GM12872 (cell line): ENCODE measurements at regions not wholly inside any gene's neighbourhood (a gene's known extent, or its start where the extent isn't known, plus 50 kb on each side); places are given as distances from the start of the nearest gene placed in this dataset.

Experiments
- CTCF ChIP-seq: IDR thresholded peaks from 3 replicates; pipeline ENCODE4 v1.5.1; 2011; ENCODE audit warnings: low read depth, mild to moderate bottlenecking, low read length, moderate library complexity; ENCODE audit not compliant: insufficient read depth

- no peak for TF ChIP-seq CTCF
Observed at GRCh38 chr3:193899001-193899400, 236.9 kb upstream of the HES1 start.

GRCh38 chr3:193901007-193901406, 234.9 kb upstream of the HES1 start:
- TF ChIP-seq CTCF = no peak

DNA sequence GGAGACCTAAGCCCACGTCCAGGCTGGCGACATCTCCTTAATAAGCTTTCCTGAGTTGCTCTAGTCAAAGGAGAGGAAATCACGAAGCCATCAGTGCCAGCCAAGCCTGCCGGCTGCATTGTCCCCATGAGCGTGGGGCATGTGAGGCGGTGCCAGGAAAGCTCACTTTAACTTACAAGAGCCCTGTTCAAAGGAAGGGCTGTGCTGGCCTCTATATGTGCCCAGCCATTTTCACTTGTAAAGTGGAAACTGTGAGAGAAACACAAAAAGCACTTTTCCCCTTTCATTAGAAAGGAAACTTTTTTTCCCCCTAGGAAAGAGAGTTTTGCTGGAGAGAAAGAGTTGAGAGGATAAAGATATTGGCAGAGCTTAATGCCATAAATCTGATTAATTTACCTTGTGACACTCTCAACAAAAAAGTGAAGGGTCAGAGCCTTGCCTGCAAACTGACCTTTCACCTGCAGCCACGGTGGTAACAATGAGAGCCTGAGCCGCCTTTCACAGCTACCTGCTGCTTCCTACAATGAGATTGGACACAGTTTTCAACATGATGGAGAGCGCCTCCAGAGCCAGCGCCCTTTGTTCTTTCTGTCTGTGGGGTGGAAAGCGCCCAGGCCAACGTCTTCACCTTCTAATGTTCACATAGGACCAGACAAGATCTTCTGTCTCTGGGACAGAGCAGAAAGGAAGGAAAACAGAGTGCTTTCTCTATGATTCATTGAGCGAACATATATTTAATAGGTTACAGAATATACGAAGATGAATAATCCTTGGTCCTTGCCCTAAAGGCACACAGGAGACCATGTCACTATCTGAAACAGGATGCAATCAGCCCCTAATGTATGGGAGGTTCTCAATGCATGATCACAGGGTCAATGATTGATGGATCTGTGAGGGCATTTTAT, 233.1 kb upstream of the HES1 start:
- no peak for TF ChIP-seq CTCF

DNA sequence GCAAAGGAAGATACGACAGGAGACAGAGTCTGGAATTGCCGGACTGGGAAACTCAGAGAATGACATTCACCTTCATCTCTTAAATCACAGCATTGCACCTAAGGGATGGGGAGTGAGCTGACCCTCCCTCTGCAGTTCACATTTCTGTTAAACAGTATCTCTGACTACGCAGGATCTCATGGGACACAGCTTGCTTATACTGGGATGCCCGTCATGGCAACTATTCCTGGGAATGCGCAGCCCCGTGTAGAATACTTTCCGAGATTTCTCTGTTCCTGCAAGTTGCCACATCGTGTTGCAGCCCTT, 232.5 kb upstream of the HES1 start:
- TF ChIP-seq CTCF = no peak

DNA sequence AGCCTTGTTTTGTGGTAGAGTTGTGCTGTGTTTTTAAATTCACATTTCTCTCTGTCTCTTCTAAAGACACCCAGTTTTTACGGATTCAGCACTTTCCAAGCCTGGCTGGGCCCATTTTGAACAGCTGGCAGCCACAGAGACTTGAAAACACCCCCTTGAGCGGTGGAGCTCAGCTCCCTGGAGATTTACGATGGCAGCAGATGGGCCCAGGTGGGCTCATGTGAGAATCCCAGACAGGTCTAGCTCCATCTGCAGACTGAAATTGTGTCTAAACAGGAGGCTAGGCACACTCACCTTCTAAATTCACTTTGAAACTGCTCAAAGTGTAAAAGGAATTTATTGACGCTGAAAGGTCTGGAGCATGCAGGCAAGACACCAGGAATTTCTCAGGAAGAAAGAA, 232.0 kb upstream of the HES1 start:
- TF ChIP-seq CTCF = no peak

- no peak for TF ChIP-seq CTCF
Observed at GRCh38 chr3:193905541-193906396, 230.2 kb upstream of the HES1 start.

- no peak for TF ChIP-seq CTCF
Observed at GRCh38 chr3:193906849-193907410, 229.0 kb upstream of the HES1 start.
